ENCODE measurements at regions not wholly inside any gene's neighbourhood (a gene's known extent, or its start where the extent isn't known, plus 50 kb on each side); places are given as distances from the start of the nearest gene placed in this dataset.

- no peak for DNase-seq (ENCODE audit: low read depth in 2 of 2)
Measured at GRCh38 chr10:70939441-70940003, 51.2 kb upstream of the PCBD1 start.

GRCh38 chr10:70940834-70941568, 52.6 kb upstream of the PCBD1 start:
- peak in 1 of 2 donors; percentile 5 for DNase-seq (ENCODE audit: low read depth in 2 of 2)

- DNase-seq (ENCODE audit: low read depth in 2 of 2) = no peak
Measured at GRCh38 chr10:70942125-70942524, 53.8 kb upstream of the PCBD1 start.

GRCh38 chr10:70942725-70943124, 54.4 kb upstream of the PCBD1 start:
- DNase-seq (ENCODE audit: low read depth in 2 of 2) = no peak

GRCh38 chr10:70943249-70943648, 54.9 kb upstream of the PCBD1 start:
- DNase-seq (ENCODE audit: low read depth in 2 of 2) = no peak

GRCh38 chr10:70943841-70944466, 55.6 kb upstream of the PCBD1 start:
- DNase-seq (ENCODE audit: low read depth in 2 of 2) = no peak

- no peak for DNase-seq (ENCODE audit: low read depth in 2 of 2)
Measured at GRCh38 chr10:70950037-70950436, 61.7 kb upstream of the PCBD1 start.

- no peak for DNase-seq (ENCODE audit: low read depth in 2 of 2)
Measured at GRCh38 chr10:70950801-70951200, 62.4 kb upstream of the PCBD1 start.

GRCh38 chr10:70952401-70952800, 64.0 kb upstream of the PCBD1 start:
- no peak for DNase-seq (ENCODE audit: low read depth in 2 of 2)

- DNase-seq (ENCODE audit: low read depth in 2 of 2) = no peak
Measured at GRCh38 chr10:70952921-70953320, 64.6 kb upstream of the PCBD1 start.

- DNase-seq (ENCODE audit: low read depth in 2 of 2) = no peak
Measured at GRCh38 chr10:70954381-70955176, 66.2 kb upstream of the PCBD1 start.

GRCh38 chr10:70956029-70956759, 67.8 kb upstream of the PCBD1 start:
- DNase-seq (ENCODE audit: low read depth in 2 of 2) = peak; percentile 4 to 19

- DNase-seq (ENCODE audit: low read depth in 2 of 2) = no peak
Measured at GRCh38 chr10:70958396-70958795, 70.0 kb upstream of the PCBD1 start.

GRCh38 chr10:70960316-70960715, 72.0 kb upstream of the PCBD1 start:
- no peak for DNase-seq (ENCODE audit: low read depth in 2 of 2)

GRCh38 chr10:70960783-70961570, 72.6 kb upstream of the PCBD1 start:
- no peak for DNase-seq (ENCODE audit: low read depth in 2 of 2)

GRCh38 chr10:70962686-70963085, 74.3 kb upstream of the PCBD1 start:
- DNase-seq (ENCODE audit: low read depth in 2 of 2) = no peak

- no peak for DNase-seq (ENCODE audit: low read depth in 2 of 2)
Measured at GRCh38 chr10:70963271-70963670, 74.9 kb upstream of the PCBD1 start.

- DNase-seq (ENCODE audit: low read depth in 2 of 2) = no peak
Measured at GRCh38 chr10:70964245-70964644, 75.9 kb upstream of the PCBD1 start.

GRCh38 chr10:70964881-70965280, 76.5 kb upstream of the PCBD1 start:
- DNase-seq (ENCODE audit: low read depth in 2 of 2) = no peak

- DNase-seq (ENCODE audit: low read depth in 2 of 2) = no peak
Measured at GRCh38 chr10:70965566-70965965, 77.2 kb upstream of the PCBD1 start.

Data from lung microvascular endothelial cell (primary cell).